HUES64 (cell line): ENCODE measurements at regions not wholly inside any gene's neighbourhood (a gene's known extent, or its start where the extent isn't known, plus 50 kb on each side); places are given as distances from the start of the nearest gene placed in this dataset.

ENCODE experiments used
- H3K27ac ChIP-seq: 2 replicates; pipeline ENCODE4 v1.7.0; 2013; ENCODE audit warnings: low read depth, low read length, inconsistent platforms
- H3K27me3 ChIP-seq: 2 replicates; pipeline ENCODE4 v1.6.1; 2013; ENCODE audit warnings: mild to moderate bottlenecking, low read length; ENCODE audit not compliant: insufficient read depth
- H3K36me3 ChIP-seq: 2 replicates; pipeline ENCODE4 v1.6.1; 2013; ENCODE audit warnings: mild to moderate bottlenecking, low read length; ENCODE audit not compliant: insufficient read depth
- H3K4me1 ChIP-seq: 2 replicates; pipeline ENCODE4 v1.6.1; 2013; ENCODE audit warnings: mild to moderate bottlenecking, low read length, moderate library complexity; ENCODE audit not compliant: insufficient read depth
- H3K4me3 ChIP-seq: 2 replicates; pipeline ENCODE4 v1.5.1; 2013; ENCODE audit warnings: mild to moderate bottlenecking, low read length, moderate library complexity
- H3K9ac ChIP-seq: 2 replicates; pipeline ENCODE4 v1.6.1; 2013; ENCODE audit warnings: mild to moderate bottlenecking, low read depth, low read length
- H3K9me3 ChIP-seq: 2 replicates; pipeline ENCODE4 v1.6.1; 2013; ENCODE audit warnings: low read depth, low read length; ENCODE audit not compliant: insufficient read depth
- WGBS: fragments of 150-250, 120-280 bp; methylation state at CpG from one replicate; pipeline ENCODE4 v1.1.7; 2013; ENCODE audit warnings: missing lambda C conversion rate; 5-methylcytosine and 5-hydroxymethylcytosine counted together

DNA sequence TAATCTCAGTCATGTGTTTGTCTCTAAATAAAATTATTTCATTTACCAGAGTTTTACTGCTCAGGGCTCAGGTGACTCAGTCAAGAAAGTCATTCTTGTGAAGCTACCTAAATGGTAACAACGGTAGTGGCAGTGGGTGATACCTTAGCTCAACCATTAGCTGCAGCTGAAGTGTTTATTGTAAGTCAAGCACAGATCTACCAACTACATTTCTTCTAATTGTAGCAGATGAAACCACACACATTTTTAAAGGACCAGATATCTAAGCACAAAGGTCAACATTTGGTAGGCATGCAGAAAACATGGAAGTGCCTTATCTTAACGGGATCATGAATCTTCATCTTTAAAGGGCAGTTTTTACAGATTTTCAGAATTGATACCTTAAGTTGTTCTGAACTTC lies 79.1 kb downstream of the FAT4 start:
- 0 out of 2 replicates have a peak, but pooled peaks cover 15% of the 10 kb centered on the region for H3K4me1 ChIP-seq
- H3K9me3 ChIP-seq: no peaks in the 10 kb centered on the region
- no peaks in the 10 kb centered on the region for H3K27me3 ChIP-seq
- no peaks in the 10 kb centered on the region for H3K36me3 ChIP-seq
- no peak overlapping the region for H3K9ac ChIP-seq
- WGBS: 74% methylated on average over 2 of the region's 2 CpGs
- H3K4me3 ChIP-seq: no peak overlapping the region
- no peak overlapping the region for H3K27ac ChIP-seq

DNA sequence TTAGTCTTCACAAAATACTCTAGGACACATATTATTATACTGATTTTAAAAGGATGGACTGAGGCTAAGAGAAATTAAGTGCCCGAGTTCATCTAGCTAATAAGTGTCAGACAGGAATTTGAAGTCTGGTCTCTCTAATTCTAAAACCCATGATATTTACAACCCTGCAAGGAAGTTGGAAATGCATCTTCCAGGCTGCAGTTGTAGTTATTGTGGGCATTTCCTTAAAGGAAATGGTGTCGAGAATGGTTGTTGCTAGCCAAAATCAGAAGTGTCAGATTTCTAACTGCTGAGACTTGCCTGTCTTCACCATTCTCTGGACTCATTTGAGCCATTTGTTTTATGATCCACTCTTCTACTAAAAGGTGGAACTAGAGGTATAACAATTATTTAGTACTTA lies 82.5 kb downstream of the FAT4 start:
- H3K27me3 ChIP-seq: no peaks in the 10 kb centered on the region

DNA sequence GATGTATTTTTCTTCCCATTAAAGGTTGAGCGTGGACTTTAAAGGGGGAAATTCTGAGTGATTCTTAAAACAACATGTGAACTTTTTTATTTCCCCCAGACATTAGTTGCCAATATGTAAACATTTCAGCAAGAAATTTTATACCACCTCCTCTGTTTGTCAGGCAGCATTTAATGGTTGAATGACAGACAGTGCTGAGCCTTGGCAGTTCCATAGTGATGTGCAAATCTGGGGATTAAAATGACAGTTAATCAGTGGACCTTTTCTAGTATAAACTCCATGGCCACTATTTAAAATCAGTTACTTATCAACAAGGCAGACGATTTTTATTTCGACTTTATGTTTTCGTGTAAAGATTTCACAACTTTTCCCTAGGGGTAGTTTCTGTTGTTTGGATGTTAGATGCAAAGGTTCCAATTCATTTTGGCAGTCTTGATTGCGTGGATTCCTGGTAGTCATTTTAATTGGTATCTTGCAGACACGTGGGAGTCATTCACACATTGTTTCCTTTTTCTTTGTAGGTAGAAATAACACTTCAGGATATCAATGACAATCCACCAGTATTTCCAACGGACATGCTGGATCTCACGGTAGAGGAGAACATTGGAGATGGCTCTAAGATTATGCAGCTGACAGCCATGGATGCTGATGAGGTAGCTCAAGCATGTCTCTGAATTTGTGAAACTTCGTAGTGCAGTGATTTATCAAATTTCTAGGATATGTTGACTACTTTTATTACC lies 83.7 kb downstream of the FAT4 start:
- Histone ChIP-seq H3K4me3 (no peak overlapping the region), H3K36me3 (no peaks in the 10 kb centered on the region), H3K9me3 (no peaks in the 10 kb centered on the region), H3K4me1 (0 out of 2 replicates have a peak, but pooled peaks cover 15% of the 10 kb centered on the region), H3K9ac (no peak overlapping the region), H3K27me3 (no peaks in the 10 kb centered on the region), H3K27ac (no peak overlapping the region)
- 75% methylated on average over 7 of the region's 9 CpGs for WGBS

More for the DNA sequence above, 82.5 kb downstream of the FAT4 start:
- 0 out of 2 replicates have a peak, but pooled peaks cover 15% of the 10 kb centered on the region for H3K4me1 ChIP-seq
- H3K9me3 ChIP-seq: no peaks in the 10 kb centered on the region
- no peak overlapping the region for H3K4me3 ChIP-seq
- no peaks in the 10 kb centered on the region for H3K36me3 ChIP-seq
- H3K27ac ChIP-seq: no peak overlapping the region
- 84% methylated on average over 1 of the region's 2 CpGs for WGBS
- no peak overlapping the region for H3K9ac ChIP-seq

DNA sequence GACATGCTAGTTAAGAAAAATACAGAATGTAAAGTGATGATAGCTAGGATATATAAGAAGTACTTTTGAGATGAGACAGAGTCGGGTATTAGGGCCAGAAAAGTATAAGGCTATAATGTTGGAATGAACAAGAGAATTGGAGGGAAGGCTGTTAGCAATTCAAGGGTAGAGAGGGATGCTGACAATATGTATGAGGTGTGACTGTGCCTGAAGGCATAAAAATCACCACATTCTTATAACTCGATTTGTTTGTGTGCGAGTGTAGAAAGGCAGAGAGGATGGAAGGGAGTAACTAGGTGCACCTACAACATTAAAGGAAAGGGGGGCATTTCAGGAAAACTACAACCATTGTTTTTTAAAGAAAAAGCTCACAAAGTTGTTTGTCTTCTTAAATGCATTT lies 86.0 kb downstream of the FAT4 start:
- WGBS: no CpG with 5 or more reads among the region's 3 CpGs
- H3K4me1 ChIP-seq: 0 out of 2 replicates have a peak, but pooled peaks cover 8% of the 10 kb centered on the region
- H3K9me3 ChIP-seq: no peaks in the 10 kb centered on the region
- H3K27me3 ChIP-seq: no peaks in the 10 kb centered on the region
- no peaks in the 10 kb centered on the region for H3K36me3 ChIP-seq
- H3K9ac ChIP-seq: no peak overlapping the region
- no peak overlapping the region for H3K4me3 ChIP-seq
- H3K27ac ChIP-seq: no peak overlapping the region

DNA sequence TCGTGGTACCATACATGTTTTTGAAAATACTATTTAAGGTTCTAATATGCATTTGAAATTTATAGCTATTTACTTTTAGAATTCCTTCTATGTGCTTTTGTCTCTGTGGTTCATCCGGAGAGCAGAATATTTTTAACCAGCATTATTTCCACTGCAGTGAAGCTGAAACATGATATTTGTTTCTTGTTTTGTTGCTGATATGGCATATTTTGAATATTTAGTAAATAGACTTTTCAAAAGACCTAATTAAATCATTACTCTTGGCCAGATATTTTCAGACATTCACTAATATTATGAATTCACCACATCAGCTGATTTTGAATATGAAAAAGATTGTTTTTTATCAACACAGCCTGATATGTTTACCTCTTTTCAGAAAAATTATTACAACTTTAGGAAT lies 87.0 kb downstream of the FAT4 start:
- Histone ChIP-seq H3K4me1 (0 out of 2 replicates have a peak, but pooled peaks cover 8% of the 10 kb centered on the region), H3K27me3 (no peaks in the 10 kb centered on the region), H3K9ac (no peak overlapping the region), H3K27ac (no peak overlapping the region), H3K9me3 (no peaks in the 10 kb centered on the region), H3K4me3 (no peak overlapping the region), H3K36me3 (no peaks in the 10 kb centered on the region)
- no CpG with 5 or more reads among the region's 2 CpGs for WGBS

DNA sequence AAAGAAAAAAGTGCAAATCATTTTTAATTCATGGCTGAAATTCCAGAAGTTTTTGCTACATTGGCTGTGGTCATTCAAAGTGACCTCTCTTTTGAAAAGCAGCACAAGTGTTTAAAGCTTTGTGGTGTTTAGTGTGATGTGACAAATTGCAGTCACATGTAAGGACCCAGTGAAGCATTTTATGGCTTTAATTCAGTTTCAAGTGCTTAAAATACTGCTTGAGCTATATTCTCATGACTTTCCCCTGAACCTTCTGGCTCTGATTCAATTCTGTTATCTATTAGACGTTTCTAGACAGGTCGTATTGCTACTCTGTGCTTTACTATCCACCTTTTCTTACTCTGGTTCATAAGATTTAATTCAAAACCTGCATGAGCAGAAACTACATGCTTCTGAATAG lies 105.8 kb downstream of the FAT4 start:
- Histone ChIP-seq H3K9ac (no peak overlapping the region), H3K4me1 (no peaks in the 10 kb centered on the region; the same call in 1 of the 2 replicates), H3K27me3 (no peaks in the 10 kb centered on the region), H3K27ac (no peak overlapping the region), H3K36me3 (peaks cover 14% of the 10 kb centered on the region; the same call in 1 of the 2 replicates), H3K9me3 (peaks cover 11% of the 10 kb centered on the region; the same call in 1 of the 2 replicates), H3K4me3 (no peak overlapping the region)
- WGBS: 91% methylated on average over 2 of the region's 2 CpGs

DNA sequence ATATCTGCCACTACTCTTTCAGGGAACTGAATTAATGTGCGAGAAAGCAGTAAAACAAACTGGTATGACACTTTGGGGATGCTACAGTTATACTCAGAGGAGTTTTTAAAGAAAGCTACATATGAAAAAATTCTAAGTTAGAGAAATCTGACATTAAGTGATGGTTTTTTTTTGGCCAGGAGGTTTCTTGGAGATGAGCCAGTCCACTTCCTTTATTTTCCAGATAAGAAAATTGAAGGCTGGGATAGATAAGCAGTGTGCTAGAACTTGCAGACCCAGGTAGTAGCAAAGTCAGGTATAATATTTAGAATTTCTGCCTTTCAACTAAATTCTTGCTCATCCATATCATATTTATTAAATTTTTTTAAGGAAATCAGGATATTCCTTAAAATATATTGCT lies 106.8 kb downstream of the FAT4 start:
- WGBS: 100% methylated on average over 1 of the region's 1 CpG

DNA sequence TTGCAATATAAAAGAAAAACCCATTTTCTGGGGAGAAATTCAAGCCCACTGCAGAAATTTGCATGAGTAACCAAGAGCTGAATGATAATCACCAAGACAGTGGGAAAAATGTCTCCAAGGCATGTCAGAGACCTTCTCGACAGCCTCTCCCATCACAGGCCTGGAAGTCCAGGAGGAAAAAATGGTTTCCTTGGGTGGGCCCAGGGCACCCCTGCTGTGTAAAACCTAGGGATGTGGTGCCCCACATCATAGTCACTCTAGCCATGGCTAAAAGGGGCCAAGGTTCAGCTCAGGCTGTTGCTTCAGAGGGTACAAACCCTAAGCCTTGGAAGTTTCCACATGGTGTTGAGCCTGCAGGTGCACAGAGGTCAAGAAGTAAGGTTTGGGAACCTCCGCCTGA lies 108.4 kb downstream of the FAT4 start:
- H3K27ac ChIP-seq: no peak overlapping the region
- H3K9ac ChIP-seq: no peak overlapping the region
- WGBS: 96% methylated on average over 1 of the region's 2 CpGs
- peaks cover 9% of the 10 kb centered on the region for H3K4me1 ChIP-seq
- H3K27me3 ChIP-seq: no peaks in the 10 kb centered on the region
- peaks cover 11% of the 10 kb centered on the region; the same call in 1 of the 2 replicates for H3K9me3 ChIP-seq
- H3K4me3 ChIP-seq: no peak overlapping the region
- H3K36me3 ChIP-seq: peaks cover 8% of the 10 kb centered on the region; the same call in 1 of the 2 replicates

More for the DNA sequence above, 106.8 kb downstream of the FAT4 start:
- H3K27me3 ChIP-seq: no peaks in the 10 kb centered on the region
- H3K9me3 ChIP-seq: peaks cover 11% of the 10 kb centered on the region; the same call in 1 of the 2 replicates
- H3K9ac ChIP-seq: no peak overlapping the region
- no peak overlapping the region for H3K4me3 ChIP-seq
- peaks cover 9% of the 10 kb centered on the region for H3K4me1 ChIP-seq
- H3K36me3 ChIP-seq: peaks cover 11% of the 10 kb centered on the region; the same call in 1 of the 2 replicates
- H3K27ac ChIP-seq: no peak overlapping the region

DNA sequence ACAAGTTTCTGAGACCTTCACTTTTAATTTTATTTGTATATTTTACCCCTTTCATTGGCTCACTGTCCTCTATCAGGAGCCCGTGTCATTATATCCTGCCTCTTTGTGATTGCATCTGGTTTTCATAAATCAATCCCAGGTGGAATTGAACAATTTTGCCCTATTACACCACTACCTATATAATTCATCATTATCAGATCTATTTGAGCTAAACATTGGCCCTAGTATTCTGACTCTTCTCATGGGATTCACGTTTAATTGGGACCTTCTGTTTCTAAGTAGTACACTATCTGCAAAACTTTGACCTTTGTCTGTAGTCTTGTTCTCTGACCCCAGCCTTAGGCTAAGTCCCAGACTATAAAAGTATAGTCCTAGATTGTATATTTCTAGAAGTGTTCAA lies 114.1 kb downstream of the FAT4 start:
- Histone ChIP-seq H3K4me3 (no peak overlapping the region), H3K27me3 (no peaks in the 10 kb centered on the region), H3K27ac (no peak overlapping the region), H3K36me3 (peaks cover 3% of the 10 kb centered on the region; the same call in 1 of the 2 replicates), H3K9me3 (no peaks in the 10 kb centered on the region), H3K4me1 (peaks cover 13% of the 10 kb centered on the region), H3K9ac (no peak overlapping the region)
- WGBS: 92% methylated on average over 2 of the region's 2 CpGs

DNA sequence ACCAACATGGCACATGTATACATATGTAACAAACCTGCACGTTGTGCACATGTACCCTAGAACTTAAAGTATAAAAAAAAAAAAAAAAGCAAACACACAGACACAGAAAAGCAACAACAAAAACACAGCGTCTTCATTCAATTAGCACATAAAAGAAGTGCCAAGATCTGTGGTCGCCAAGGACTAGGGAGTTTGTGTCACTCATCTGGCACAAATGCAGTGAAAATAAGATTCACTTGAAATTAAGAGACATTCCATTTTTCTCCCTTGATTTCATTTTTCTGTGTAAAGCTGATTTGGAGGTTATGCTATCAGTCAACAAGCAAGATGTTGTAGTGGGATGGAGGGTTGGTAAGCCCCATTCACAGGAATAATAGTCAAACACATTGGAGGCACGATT lies 115.3 kb downstream of the FAT4 start:
- 48% methylated on average over 4 of the region's 4 CpGs for WGBS
- Histone ChIP-seq H3K4me1 (peaks cover 13% of the 10 kb centered on the region), H3K27ac (no peak overlapping the region), H3K9me3 (no peaks in the 10 kb centered on the region), H3K9ac (no peak overlapping the region), H3K4me3 (no peak overlapping the region), H3K27me3 (no peaks in the 10 kb centered on the region), H3K36me3 (no peaks in the 10 kb centered on the region; the same call in 1 of the 2 replicates)

DNA sequence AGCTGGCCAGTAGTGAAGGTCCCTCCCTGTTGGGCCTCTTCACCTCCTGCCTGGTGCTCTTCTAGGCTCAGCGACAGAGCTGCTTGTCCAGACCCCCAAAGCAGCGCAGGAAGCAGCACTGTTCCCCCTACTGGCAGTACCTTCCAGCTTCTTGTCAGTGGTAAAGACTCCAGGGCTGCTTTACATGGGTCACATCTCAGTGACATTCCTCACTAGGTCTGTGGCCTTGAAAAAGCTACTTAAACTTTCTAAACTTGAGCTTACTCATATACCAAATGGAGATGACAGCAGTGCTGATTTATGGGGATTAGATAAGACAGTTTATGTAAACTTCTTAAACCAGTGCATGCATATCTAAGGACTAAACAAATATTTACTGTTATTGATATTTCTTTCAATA lies 117.3 kb downstream of the FAT4 start:
- no peaks in the 10 kb centered on the region for H3K9me3 ChIP-seq
- no peak overlapping the region for H3K9ac ChIP-seq
- no peaks in the 10 kb centered on the region; the same call in 1 of the 2 replicates for H3K36me3 ChIP-seq
- WGBS: 34% methylated on average over 2 of the region's 2 CpGs
- no peak overlapping the region for H3K27ac ChIP-seq
- H3K4me1 ChIP-seq: 0 out of 2 replicates have a peak, but pooled peaks cover 3% of the 10 kb centered on the region
- H3K4me3 ChIP-seq: no peak overlapping the region
- H3K27me3 ChIP-seq: no peaks in the 10 kb centered on the region
